Kidney capillary endothelial cell (primary cell): ENCODE measurements at regions not wholly inside any gene's neighbourhood (a gene's known extent, or its start where the extent isn't known, plus 50 kb on each side); places are given as distances from the start of the nearest gene placed in this dataset.
A peak's percentile ranks its signal among the peaks of the same experiment; 100 is the strongest.

Source experiments
- DNase-seq: peaks from one replicate; pipeline ENCODE4 v3.0.0-alpha.2; 2018; ENCODE audit warnings: low spot score

DNA sequence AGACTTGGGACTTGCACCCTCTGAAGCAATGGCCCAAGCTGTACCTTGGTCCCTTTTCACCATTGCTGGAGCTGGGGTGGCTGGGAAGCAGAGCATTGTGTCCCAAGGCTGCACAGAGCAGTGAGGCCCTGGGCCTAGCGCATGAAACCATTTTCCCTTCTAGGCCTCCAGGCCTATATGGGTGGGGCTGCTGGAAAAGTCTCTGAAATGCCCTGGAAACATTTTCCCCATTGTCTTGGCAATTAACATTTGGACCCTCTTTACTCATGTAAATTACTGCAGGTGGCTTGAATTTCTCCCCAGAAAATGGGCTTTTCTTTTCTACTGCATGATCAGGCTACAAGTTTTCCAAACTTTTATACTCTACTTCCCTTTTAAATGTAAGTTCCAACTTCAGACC is 510.5 kb downstream of the SLITRK6 start:
- DNase-seq: no peak

DNA sequence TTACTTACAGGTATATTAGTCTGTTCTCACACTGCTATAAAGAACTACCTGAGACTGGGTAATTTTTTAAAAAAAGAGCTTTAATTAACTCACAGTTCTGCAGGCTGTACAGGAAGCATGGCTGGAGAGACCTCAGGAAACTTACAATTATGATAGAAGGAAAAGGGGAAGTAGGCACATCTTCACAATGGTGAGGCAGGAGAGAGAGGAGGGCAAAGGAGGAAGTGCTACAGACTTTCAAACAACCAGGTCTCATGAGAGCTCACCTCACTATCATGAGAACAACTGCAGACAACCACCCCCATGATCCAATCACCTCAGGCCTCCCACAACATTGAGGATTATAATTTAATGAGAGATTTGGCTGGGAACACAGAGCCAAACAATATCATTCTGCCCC is 511.7 kb downstream of the SLITRK6 start:
- DNase-seq: no peak

DNA sequence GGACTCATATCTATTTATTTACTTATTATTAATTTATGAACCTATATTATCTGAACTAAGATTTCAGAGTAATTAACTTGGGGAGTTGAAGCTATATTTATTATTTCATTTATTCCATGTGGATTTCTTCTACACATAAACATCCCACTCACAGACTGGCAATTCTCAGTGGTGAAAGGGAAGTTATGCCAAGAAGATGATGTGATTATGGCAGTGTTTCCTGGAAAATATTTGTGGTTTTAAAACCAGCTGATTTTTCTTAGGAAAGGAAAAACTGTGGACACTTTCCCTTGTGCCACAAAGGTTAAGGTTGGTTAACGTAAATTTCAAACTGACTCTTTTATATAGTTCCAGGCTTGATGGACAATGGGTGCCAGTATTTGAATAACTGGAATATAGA is 513.1 kb downstream of the SLITRK6 start:
- DNase-seq: no peak

DNA sequence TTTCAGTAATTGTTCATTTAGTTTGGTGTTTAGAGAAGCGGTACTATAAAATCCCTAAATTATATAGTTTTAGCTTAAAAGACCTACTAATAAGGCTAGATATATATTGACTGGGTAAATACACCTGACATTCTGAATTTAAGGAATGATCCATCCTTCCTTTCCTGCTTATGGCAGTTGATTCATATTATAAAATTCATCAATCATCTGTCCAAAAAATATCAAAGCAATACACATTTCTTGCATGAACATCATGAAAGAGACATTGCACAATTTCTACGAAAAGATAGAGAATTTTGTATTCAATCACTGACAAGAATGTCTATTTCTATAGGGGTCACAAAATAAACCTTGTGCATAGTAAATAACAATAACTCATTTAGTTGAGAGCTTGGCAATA is 514.9 kb downstream of the SLITRK6 start:
- no peak for DNase-seq

DNA sequence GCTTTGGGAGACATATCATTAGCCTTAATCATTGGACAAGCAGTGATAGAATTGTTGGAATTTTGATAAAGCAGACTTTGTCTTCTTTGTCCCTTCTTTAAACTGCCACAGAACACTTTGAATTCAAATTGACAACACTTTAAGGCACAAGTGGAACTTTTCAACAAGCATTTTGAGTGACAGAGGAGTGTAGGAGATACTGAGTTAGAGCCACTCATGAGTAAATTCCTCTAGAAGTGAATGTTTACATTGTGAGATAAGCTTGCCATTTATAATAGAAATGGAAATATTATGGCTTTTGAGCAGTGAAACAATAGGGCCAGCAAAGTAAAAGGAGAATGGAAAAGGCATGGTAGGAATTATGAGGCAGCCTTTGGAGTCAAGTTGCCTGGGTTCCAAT is 515.8 kb downstream of the SLITRK6 start:
- DNase-seq: no peak

DNA sequence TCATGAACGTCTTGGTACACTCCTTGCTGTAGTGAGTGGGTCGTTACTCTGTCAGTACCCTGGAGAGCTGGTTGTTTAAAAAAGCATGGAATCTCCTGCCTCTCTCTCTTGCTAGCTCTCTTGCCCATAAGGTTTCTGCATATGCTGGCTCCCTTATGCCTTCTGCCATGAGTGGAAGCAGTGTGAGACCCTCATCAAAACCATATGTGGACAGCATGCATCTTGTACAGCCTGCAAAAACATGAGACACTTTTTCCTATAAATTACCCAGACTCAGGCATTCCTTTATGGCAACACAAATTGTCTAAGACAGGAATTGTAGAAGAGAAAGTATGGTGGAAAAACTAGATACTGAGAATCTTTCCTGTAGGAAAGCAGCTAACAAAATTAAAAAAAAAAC is 516.3 kb downstream of the SLITRK6 start:
- DNase-seq: no peak

DNA sequence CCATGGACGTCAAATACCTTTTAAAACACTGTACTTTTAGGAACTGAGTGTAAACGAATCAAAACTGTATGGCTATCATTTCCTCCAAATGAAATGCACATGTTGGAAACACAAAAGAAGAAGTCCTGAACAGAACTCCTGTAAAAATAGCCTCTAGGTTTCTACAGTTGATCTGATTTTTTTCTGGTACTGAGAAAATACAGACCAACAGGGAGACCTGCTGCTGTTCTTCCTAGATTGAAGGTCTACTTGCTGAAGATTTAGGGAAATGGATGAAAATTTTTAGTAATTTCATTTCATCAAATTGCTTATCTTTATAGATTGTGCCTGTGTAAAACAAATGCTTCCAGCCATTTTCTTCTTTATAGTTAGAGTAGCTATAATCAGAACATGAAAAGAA is 520.4 kb downstream of the SLITRK6 start:
- no peak for DNase-seq

DNA sequence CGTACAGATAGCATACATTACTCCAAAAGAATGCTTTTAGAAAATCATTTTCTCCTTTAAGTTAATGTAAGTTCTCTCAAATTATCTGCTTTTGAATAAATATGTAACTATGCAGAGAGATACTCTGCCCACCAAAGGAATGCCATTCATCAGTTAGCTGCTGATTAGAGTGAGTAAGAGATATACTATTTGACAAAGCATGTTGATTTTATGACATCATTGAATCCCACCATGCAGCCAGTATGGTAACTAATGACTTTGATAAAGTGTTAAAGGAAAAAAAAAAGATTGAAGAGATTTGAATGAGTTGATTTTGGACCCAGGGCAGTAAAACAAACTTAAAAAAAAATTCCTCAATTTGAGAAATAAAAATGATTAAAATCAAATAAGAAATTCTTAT is 521.5 kb downstream of the SLITRK6 start:
- DNase-seq: peak; percentile 3

DNA sequence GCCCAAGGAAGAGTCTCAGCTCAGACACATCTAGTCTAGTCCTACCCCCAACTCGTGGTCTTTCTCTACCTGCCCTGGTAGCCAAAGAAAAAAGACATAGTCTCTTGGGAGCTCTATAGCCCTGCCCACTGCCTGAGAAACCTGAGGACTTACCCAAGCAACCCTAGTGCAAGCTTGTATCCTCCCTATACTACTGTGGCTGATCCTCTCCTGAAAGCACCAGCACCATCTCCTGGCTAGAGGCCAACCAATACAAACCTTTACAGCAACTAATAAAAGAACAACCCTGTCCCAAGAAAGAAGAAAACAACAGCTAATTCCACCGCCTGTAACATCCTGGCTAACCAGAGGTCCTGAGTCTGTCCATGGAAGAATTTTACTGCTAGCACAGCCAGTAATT is 532.4 kb downstream of the SLITRK6 start:
- no peak for DNase-seq

DNA sequence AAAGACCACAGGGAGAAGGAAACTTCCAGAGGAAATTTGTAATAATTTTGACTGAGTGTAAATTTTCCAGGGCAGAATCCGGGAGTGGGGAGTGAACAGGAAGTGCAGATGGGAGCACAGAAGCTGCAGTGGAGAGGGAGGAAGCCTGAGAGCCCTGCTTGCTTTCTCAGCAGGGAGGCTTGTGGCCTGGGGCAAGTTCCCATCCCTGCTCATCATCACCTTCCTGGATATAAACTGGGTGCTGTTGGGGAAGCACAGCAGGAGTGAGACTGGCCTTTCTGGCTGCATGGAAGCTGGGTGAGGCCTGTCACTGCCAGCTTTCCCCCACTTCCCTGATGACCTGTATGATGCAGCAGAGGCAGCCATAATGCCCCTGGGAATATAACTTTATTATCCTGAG is 532.9 kb downstream of the SLITRK6 start:
- no peak for DNase-seq

DNA sequence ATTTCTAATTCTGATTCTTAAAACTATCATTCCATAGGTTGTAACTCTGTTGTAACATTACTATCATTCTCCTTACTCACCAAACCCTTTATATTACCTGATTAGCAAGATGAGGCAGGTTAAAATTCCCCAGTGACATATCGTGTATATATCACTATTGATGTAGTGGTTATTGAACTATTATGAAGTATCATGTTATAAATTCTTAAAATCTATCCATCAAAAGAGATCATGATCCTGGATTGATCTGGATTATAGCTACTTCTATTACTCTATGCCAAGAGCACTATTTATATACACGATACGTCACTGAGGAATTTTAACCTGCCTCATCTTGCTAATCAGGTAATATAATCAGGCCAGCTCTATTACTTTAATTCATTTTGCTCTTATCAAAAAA is 533.9 kb downstream of the SLITRK6 start:
- no peak for DNase-seq

DNA sequence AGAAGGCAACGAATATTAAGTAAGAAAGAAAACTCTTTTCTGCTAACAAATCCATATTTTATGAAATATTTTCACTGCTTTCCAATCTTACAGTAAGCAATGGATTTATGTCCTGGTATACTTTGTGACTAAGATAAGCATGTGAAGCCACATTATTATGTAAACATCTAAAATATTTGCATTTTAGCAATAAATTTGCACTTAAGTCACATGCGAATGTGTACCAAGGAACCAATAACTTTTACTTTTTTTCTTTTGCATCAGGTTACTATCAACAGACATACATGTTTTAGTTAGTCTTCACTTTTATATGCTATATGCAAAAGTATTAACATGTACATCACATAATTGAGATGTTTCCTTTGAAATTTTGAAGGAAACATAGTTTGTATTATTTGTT is 536.7 kb downstream of the SLITRK6 start:
- no peak for DNase-seq

DNA sequence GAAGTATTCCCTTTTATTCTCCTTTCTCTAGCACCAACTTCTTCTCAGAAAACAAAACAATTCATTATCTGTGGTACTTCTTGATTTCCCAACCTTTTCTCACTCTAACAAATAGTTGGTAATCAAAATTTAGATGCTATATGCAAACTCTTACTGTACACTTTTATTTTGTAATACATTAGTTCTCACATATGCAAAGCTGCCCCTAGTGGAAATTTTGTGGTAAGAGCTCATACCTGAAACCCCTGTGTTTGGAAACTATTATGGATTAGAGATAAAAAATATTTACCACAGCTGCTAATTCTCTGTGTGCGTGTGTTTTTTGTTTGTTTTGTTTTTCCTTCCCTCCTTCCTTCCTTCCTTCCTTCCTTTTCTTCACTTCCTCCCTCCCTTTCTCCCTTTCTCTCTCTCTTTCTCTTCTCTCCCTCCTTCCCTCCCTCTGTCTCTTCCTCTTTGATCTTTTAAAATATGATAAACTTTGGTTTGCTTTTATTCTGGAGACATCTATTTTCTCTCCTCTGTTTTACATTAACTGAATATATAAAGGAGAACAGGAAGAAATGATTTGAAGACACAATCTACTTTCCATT is 537.4 kb downstream of the SLITRK6 start:
- DNase-seq: no peak

DNA sequence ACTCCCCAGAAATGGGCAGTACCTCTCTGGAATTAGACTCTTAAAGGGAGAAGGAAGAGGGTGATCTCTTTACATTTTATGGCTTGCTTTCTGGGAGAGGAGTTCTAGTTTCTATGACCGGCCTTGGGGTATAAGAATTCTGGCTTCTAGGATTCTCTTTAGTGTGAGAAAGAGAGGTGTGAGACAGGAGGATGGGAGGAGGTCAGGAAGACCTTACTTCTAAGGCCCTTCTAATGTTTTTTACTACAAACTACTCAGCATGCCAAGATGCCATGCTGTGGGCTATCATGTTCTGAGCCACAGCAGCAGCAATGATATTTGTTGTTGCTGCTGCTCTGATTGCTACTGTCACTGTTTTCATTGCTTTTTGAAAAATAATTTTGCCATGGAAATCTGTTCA is 538.3 kb downstream of the SLITRK6 start:
- DNase-seq: no peak

DNA sequence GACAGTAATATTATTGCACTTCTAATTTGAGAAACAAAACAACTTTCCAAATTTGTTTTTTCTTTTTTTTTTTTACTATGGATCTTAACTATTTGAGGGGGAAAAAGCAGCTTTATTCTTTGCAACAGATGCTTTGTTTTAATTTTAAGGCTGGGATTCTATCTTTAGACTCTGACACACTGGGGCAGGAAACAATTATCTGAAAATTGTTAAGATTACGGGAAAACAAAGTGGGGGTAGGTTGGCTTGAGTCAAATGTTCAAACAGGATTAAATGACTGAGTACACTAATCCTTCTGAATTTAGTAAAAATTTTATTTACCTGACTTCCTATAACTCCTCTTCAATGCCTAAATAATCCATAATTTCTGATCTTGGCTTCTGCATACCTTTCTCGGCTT is 543.2 kb downstream of the SLITRK6 start:
- no peak for DNase-seq

DNA sequence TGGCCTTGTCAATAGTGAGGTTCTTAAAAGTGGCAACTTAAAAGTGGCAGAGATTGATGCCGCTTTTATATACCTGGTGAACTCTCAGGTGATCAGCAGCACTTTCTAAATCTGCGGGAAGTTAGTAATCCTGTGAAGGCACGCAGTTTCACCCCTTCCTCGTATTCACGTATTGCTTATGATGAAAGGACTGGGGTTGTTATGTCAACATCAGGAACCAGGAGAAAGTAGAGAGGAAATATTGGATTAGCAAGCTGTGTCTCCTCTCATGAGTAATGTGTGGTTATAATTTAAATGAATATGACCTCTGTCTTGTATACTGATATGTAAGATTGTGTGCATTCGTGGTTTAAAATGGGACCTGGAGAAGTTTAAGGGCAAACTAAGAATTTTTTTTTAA is 544.6 kb downstream of the SLITRK6 start:
- DNase-seq: no peak

DNA sequence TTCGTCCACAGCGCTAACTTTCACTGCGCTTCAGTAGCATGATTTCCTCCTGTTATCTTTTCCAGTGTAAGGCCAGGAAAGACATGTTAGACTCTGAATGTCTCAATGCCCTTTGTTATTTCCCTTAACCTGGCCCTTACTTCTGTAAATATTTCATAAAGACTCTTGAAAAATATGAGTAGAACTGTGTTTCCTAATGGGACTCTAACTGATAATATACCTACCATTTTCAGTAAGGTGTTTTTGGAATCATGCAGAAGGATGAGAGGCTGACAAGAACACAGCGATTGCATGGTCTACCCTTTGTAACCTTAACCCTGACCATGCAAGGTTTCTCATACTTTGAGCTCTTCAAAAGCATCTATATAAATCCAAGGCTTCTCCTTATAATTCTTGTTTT is 550.1 kb downstream of the SLITRK6 start:
- no peak for DNase-seq

DNA sequence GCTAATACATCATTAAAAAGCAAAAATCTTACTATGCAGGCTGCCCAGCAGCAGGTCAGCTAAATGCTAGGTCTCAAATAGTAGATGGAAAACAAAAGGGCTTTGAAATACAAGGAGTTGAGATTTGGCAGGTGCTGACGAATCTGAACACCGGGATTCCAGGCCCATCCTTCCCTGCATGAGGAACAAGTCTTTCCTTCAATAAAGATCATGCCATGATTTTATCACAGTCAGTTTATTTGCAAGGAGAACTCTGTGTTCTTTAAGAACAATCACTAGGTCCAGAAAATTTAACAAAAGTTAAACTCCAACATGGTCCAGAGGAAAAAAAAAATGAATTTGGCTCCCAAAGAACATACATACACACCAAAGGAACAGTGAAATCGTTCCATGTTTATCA is 551.4 kb downstream of the SLITRK6 start:
- DNase-seq: no peak

DNA sequence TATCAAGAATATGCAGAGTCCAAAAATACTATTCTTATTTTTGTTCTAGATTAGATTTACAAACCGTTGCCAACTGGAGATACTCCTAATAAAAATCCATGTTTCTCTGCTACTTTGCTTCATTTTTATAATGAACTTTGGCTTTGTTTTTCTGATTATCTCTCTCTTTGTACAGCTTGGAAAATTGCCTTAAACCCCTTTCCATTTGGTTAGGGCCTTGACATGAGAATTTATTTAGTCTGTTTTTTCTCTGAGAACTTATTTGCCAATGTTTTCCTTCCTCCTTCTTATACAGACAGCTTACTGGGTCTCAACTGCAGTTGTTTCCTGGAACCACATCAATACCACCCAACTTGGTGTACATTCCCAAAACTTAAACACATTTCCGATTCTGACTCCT is 555.4 kb downstream of the SLITRK6 start:
- no peak for DNase-seq

DNA sequence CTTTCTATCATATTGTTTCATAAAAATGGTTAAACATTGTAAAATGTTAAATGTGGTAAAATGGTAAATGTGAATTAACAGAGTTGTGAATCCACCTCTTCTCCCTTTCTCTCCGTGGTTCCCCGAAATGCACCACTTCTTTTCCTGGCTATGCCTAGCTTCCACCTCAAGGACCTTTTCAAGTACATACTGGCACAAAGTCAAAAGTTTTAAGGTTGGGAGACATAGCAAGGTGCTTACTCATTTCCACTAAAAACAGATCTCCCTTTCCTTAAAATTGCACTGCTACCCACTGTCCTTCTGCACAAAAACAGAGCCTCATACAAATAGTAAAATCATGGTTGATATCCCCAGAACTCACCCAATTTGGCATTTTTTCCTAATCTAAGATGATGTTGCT is 558.2 kb downstream of the SLITRK6 start:
- DNase-seq: no peak

DNA sequence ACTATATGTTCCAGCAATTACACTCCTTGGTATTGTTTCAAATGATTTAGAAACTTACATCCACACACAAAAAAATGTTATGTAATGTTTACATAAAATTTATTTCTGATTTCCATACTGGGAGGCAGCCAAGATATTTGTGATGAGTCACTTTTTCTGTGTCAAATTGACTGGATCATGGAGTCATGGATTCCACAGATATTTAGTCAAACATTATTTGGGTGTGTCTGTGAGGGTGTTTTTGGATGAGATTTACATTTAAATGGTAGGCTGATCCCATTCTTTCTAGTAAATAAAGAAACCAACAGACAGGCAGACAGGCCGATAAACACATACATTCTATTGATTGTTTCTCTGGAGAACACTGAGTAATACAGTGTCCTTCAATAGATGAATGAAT is 562.8 kb downstream of the SLITRK6 start:
- DNase-seq: no peak

DNA sequence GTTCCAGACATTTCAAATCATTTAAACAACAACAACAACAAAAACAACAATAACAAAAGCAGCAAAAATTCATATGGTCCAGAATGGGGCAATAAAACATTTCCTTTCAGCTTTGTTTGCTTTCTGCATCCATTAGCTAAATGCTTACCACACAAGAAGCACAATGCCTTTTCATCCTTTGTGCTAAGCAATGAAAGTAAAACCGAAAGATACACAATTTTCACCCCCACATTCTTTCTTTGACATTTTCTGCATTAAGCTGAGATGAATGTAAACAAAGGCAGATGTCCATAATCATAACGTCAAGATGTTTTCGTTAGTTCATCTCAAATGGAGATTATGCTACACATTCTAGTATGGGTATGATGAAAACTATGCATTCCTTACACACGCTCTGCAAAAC is 568.5 kb downstream of the SLITRK6 start:
- no peak for DNase-seq

DNA sequence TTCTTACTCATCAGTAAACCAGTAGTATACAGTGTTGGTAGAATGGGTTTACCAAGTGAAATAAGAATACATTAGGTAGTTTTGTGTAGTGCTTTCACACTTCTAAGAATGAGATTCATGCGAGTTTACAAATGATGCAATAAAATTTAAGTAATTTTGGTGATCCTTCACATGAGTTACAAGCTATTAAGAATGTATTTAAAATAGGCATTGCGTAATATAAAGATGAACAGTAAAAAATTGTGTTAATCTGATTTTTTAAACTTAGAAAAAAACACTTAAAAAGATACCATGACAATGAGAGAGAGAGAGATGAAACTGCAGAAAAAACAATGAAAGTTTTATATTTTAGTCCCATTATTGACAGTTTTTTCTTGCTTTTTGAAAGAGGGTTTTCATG is 570.5 kb downstream of the SLITRK6 start:
- no peak for DNase-seq

DNA sequence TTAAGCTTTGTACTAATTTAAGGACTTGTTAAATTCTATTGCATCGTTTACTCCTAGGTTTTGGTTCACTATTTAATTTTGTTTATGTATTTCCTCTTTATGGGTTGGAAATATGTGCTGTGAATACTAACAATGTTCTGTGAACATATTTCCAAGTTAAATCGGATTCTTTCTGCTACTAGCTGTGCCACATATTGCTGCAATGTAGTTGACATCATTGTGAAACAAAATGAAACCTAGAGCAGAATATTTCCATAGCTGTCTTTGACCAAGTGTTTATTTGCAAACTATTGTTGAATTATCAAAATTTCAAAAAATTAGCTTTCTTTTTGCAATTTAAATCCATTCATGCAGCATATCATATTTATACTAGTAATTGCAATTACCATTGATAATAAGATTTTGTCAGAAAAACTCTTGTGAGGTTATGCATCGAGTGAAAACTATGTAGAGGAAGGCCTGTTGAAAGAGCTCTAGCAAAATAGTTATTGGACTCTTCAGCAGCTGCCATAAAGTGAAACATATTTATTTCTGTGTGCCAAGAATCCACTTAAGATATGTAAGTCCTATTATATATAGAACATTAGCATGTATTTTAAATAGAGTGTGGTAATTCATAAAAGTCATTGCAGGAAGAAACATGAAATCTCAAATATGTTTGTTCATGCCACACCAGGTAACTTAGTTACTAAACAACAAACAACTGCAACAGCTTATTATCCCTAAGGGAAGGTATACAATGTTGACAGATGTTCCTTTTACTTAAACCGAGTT is 575.1 kb downstream of the SLITRK6 start:
- DNase-seq: no peak
